ENCODE measurements at regions not wholly inside any gene's neighbourhood (a gene's known extent, or its start where the extent isn't known, plus 50 kb on each side); places are given as distances from the start of the nearest gene placed in this dataset.

DNA sequence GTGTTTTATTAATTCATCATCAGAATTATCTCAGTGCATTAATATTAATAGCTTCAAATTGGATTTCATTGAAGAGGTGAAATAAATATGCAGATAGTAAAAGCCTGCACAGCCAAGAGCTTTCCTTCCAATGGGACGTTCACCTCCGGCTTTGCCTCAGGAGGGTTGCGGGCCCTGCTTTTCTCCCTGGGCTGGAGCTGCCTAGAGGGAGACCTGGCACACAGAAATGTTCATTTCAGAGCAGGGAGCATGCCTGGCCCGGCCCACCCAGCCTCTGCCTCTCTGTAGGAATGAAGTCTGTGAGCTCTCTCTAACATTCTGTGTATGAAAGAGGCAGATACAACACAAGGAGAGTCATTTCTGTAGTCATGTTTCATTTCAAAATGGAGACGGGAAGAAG, 100.4 kb upstream of the IRX2 start:
- no peak for TF ChIP-seq CTCF (IDR thresholded peaks at IDR 0.05)
- TF ChIP-seq POLR2A (IDR thresholded peaks at IDR 0.05): no peak

All from thyroid gland (tissue), 4 donors.